ENCODE measurements at regions not wholly inside any gene's neighbourhood (a gene's known extent, or its start where the extent isn't known, plus 50 kb on each side); places are given as distances from the start of the nearest gene placed in this dataset.

DNA sequence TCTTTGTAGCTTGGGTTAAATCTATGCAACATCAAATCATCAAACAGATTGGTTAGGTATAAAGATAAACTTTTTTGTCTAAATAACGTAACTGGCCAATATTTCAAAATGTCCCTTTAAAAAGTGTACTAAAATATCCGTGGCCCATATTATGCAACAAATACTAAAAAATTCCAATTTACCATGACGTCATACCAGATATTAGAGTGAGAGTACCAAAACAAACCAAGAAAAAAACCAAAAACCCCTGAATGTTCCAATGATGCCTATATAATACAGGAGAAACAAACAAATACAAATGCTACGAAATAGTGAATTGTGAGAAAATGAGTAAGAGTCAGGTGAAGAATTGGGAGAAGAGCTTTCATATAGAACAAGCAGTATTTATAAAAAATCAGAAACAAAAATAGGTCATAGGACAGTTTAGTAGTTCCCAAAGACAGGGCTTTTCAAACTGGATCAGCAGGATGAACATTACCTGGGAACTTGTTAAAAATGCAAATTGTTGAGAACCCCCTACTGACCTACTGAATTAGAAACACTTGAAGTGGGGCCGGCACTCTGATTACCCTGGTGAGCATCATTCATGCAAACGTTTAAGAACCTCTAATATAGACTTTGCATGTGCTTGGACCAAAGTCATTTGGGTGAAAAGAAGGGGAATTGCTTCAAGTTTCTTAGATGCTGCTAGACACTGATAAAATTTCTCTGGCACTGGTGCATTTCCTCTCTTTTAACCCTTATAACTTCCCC is 753.7 kb downstream of the DSC3 start:
- intact Hi-C loops (cut with DNase I), result loop anchor here (10.0 kb wide), 1 partner anchor 414 kb away; no protein-coding TSS in a partner anchor
- TF ChIP-seq, protein P1, sequence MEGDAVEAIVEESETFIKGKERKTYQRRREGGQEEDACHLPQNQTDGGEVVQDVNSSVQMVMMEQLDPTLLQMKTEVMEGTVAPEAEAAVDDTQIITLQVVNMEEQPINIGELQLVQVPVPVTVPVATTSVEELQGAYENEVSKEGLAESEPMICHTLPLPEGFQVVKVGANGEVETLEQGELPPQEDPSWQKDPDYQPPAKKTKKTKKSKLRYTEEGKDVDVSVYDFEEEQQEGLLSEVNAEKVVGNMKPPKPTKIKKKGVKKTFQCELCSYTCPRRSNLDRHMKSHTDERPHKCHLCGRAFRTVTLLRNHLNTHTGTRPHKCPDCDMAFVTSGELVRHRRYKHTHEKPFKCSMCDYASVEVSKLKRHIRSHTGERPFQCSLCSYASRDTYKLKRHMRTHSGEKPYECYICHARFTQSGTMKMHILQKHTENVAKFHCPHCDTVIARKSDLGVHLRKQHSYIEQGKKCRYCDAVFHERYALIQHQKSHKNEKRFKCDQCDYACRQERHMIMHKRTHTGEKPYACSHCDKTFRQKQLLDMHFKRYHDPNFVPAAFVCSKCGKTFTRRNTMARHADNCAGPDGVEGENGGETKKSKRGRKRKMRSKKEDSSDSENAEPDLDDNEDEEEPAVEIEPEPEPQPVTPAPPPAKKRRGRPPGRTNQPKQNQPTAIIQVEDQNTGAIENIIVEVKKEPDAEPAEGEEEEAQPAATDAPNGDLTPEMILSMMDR (IDR thresholded peaks at IDR 0.05), result no peak

DNA sequence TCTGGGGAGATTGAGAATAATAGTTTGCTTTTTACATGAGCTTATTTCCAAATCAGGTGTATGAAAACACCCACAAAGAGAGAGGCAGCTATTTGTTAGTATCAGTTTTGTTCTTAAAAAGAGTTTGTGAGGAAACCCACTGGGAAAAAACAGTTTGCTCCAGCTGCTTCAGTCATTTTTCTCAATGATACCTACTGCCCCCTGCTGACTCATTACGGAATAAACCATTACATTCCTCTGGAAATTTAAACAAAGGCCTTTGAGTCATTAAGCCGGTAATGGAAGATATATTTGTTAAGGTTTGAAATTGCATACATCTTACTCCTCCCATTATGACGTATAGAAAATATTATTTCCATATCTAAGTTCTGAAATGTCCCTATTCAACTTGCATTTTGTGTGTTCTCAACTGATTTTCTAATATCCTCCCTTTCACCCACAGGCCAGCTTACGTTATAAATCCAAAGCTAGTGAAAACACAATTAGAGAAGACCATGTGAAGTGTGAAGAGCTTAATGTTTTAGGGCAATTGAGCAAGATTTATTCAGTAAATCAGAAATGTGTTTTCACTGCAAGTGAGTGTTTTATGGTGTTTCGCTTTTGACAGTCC is 761.6 kb downstream of the DSC3 start:
- H3K36me3 ChIP-seq, result no peaks in the 10 kb centered on the region
- H3K9me3 ChIP-seq, result no peaks in the 10 kb centered on the region
- no peak overlapping the region for H3K9ac ChIP-seq (ENCODE audit: low read depth in 2 of 2, low read length in 2 of 2)
- H3K4me1 ChIP-seq, result no peaks in the 10 kb centered on the region
- intact Hi-C loops (cut with DNase I), result loop anchor here (10.0 kb wide), 1 partner anchor 406 kb away; no protein-coding TSS in a partner anchor
- H3K4me3 ChIP-seq, result no peak overlapping the region
- peak; percentile 25 for DNase-seq
- no peak overlapping the region for H3K27ac ChIP-seq
- H3K27me3 ChIP-seq, result no peaks in the 10 kb centered on the region
- TF ChIP-seq, protein P1 (IDR thresholded peaks at IDR 0.05), result peak; percentile 54

More for the DNA sequence above, 753.7 kb downstream of the DSC3 start:
- DNase-seq, result no peak
- Histone ChIP-seq H3K27me3 (no peaks in the 10 kb centered on the region), H3K4me1 (no peaks in the 10 kb centered on the region), H3K9ac (ENCODE audit: low read depth in 2 of 2, low read length in 2 of 2) (no peak overlapping the region), H3K27ac (no peak overlapping the region), H3K4me3 (no peak overlapping the region), H3K9me3 (no peaks in the 10 kb centered on the region), H3K36me3 (no peaks in the 10 kb centered on the region)

DNA sequence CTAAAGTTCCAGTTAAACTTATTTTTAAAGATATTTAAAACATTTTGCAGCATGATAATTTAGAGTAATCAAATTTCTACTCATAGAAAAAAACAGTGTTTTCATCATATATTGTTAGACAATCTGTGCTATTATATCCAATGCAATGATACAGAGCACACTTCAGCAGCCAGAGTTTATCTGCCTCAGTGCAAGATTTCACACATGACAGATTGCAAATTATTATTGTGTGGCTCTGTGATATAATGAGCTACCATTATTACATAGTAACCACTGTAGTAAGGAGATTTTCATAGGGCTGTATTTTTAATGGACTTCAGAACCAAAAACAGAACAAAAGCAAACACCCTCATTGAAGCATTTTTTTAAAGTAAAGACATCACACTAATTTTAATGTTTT is 762.4 kb downstream of the DSC3 start:
- no peaks in the 10 kb centered on the region for H3K27me3 ChIP-seq
- TF ChIP-seq, protein P1 (IDR thresholded peaks at IDR 0.05), result no peak
- no peaks in the 10 kb centered on the region for H3K9me3 ChIP-seq
- H3K36me3 ChIP-seq, result no peaks in the 10 kb centered on the region
- no peak overlapping the region for H3K27ac ChIP-seq
- no peaks in the 10 kb centered on the region for H3K4me1 ChIP-seq
- intact Hi-C loops (cut with DNase I), result loop anchor here (10.0 kb wide), 1 partner anchor 405 kb away; no protein-coding TSS in a partner anchor
- no peak for DNase-seq
- H3K9ac ChIP-seq (ENCODE audit: low read depth in 2 of 2, low read length in 2 of 2), result no peak overlapping the region
- no peak overlapping the region for H3K4me3 ChIP-seq

DNA sequence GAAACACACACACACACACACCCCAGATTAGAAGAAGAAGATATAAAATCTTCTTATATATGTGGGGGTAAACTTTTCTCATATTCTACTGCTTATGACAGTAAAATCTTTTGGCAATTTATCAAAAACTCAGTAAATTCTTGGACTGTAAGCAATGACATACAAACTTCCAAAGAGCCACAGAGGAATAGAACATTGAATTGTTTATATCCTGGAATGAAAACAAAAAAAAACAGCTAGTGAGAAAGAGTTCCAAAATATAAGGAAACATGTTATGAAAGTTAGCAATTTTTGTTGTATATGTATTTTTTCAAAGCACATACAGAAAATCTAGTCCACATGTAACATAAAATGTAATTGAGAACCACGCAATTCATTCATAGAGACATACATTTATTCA is 764.9 kb downstream of the DSC3 start:
- no peaks in the 10 kb centered on the region for H3K4me1 ChIP-seq
- no peaks in the 10 kb centered on the region for H3K27me3 ChIP-seq
- H3K9ac ChIP-seq (ENCODE audit: low read depth in 2 of 2, low read length in 2 of 2), result no peak overlapping the region
- H3K9me3 ChIP-seq, result no peaks in the 10 kb centered on the region
- DNase-seq, result no peak
- no peak overlapping the region for H3K4me3 ChIP-seq
- TF ChIP-seq, protein P1 (IDR thresholded peaks at IDR 0.05), result no peak
- no peak overlapping the region for H3K27ac ChIP-seq
- no peaks in the 10 kb centered on the region for H3K36me3 ChIP-seq
- intact Hi-C loops (cut with DNase I), result no loop called here

DNA sequence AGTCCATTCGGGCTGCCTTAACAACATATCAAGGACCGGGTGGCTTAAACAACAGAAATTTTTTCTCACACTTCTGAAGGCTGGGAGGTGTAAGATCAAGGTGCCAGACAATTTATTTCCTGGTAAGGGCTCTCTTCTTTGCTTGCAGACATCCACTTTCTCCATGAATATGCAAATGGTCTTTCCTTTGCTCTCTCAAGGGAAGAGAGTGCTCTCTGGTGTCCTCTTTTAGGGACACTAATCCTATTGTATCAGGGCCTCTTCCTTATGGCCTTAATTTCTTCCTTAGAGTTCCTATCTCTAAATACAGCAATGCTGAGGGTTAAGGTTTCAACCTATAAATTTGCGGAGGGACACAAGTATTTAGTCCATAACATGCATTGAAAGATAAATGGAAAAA is 770.8 kb downstream of the DSC3 start:
- intact Hi-C loops (cut with DNase I), result no loop called here
- TF ChIP-seq, protein P1 (IDR thresholded peaks at IDR 0.05), result no peak

More for the DNA sequence above, 770.8 kb downstream of the DSC3 start:
- Histone ChIP-seq H3K9me3 (no peaks in the 10 kb centered on the region), H3K27ac (no peak overlapping the region), H3K4me3 (no peak overlapping the region), H3K36me3 (no peaks in the 10 kb centered on the region), H3K9ac (ENCODE audit: low read depth in 2 of 2, low read length in 2 of 2) (no peak overlapping the region), H3K4me1 (no peaks in the 10 kb centered on the region), H3K27me3 (no peaks in the 10 kb centered on the region)
- DNase-seq, result no peak

Data from colonic mucosa (tissue), 4 donors.